ENCODE measurements at regions not wholly inside any gene's neighbourhood (a gene's known extent, or its start where the extent isn't known, plus 50 kb on each side); places are given as distances from the start of the nearest gene placed in this dataset.

DNA sequence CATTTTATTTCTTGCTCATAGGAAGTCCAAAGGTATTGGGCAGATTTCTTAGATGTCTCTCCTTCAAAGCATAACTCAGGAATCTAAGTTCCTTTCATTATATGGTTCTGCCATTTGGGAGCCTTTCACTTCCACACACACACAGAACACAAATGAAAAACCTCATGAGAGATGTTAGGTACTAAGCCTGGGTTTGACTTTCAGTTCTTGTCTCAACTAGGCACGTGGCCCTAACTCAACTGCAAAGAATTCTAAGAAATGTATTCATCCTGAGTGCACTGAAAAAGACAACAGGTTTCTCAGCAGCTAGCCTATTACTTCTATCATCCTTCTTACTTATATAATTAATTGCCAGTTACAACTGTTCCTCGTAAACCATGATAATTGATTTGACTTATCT, 190.0 kb upstream of the SAMSN1 start:
- CTCF ChIA-PET: no interaction called here

GRCh38 chr21:14734833-14735232, 188.7 kb upstream of the SAMSN1 start:
- Histone ChIP-seq H3K36me3 (ENCODE audit: control insufficient read depth, insufficient read depth, low read length) (no peaks in the 10 kb centered on the region), H3K27me3 (ENCODE audit: control insufficient read depth, insufficient read depth, low read length) (no peaks in the 10 kb centered on the region), H3K4me3 (ENCODE audit: low read depth, low read length) (no peak overlapping the region)
- DNase-seq (ENCODE audit: low read depth): no peak
- POLR2A ChIA-PET: no interaction called here
- TF ChIP-seq CTCF (IDR thresholded peaks at IDR 0.05; ENCODE audit: insufficient read depth, low read depth, low read length): no peak
- CTCF ChIA-PET: no interaction called here

More for the DNA sequence above, 190.0 kb upstream of the SAMSN1 start:
- no peak for DNase-seq (ENCODE audit: low read depth)
- TF ChIP-seq CTCF (IDR thresholded peaks at IDR 0.05; ENCODE audit: insufficient read depth, low read depth, low read length): no peak
- Histone ChIP-seq H3K36me3 (ENCODE audit: control insufficient read depth, insufficient read depth, low read length) (no peaks in the 10 kb centered on the region), H3K27me3 (ENCODE audit: control insufficient read depth, insufficient read depth, low read length) (no peaks in the 10 kb centered on the region), H3K4me3 (ENCODE audit: low read depth, low read length) (no peak overlapping the region)
- POLR2A ChIA-PET: no interaction called here

DNA sequence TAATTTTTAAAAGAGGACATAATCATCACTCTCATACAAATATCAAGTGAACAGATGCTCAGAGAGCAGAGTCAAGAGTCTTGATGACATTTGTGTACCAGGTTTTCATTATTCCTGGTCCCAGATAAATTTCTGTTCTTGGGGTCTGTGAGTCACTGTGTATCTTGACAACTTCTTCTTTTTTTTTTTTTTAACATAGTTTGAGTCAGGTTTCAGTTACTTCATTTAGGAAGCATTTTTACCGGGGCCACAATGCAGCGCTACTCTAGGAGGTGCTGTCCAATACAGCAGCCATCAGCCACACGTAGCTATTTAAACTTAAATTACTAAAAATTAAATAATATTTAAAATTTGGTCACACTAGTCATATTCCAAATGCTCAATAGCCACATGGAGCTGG, 188.1 kb upstream of the SAMSN1 start:
- ChIA-PET CTCF (no interaction called here), POLR2A (no interaction called here)

GRCh38 chr21:14725219-14725618, 179.1 kb upstream of the SAMSN1 start:
- no peak overlapping the region for H3K4me3 ChIP-seq (ENCODE audit: low read depth, low read length)
- no peaks in the 10 kb centered on the region for H3K36me3 ChIP-seq (ENCODE audit: control insufficient read depth, insufficient read depth, low read length)
- H3K27me3 ChIP-seq (ENCODE audit: control insufficient read depth, insufficient read depth, low read length): no peaks in the 10 kb centered on the region
- DNase-seq (ENCODE audit: low read depth): no peak
- TF ChIP-seq CTCF (IDR thresholded peaks at IDR 0.05; ENCODE audit: insufficient read depth, low read depth, low read length): no peak
- ChIA-PET CTCF (no interaction called here), POLR2A (no interaction called here)

More for the DNA sequence above, 188.1 kb upstream of the SAMSN1 start:
- no peak for TF ChIP-seq CTCF (IDR thresholded peaks at IDR 0.05; ENCODE audit: insufficient read depth, low read depth, low read length)
- no peaks in the 10 kb centered on the region for H3K27me3 ChIP-seq (ENCODE audit: control insufficient read depth, insufficient read depth, low read length)
- H3K36me3 ChIP-seq (ENCODE audit: control insufficient read depth, insufficient read depth, low read length): no peaks in the 10 kb centered on the region
- DNase-seq (ENCODE audit: low read depth): no peak
- no peak overlapping the region for H3K4me3 ChIP-seq (ENCODE audit: low read depth, low read length)

DNA sequence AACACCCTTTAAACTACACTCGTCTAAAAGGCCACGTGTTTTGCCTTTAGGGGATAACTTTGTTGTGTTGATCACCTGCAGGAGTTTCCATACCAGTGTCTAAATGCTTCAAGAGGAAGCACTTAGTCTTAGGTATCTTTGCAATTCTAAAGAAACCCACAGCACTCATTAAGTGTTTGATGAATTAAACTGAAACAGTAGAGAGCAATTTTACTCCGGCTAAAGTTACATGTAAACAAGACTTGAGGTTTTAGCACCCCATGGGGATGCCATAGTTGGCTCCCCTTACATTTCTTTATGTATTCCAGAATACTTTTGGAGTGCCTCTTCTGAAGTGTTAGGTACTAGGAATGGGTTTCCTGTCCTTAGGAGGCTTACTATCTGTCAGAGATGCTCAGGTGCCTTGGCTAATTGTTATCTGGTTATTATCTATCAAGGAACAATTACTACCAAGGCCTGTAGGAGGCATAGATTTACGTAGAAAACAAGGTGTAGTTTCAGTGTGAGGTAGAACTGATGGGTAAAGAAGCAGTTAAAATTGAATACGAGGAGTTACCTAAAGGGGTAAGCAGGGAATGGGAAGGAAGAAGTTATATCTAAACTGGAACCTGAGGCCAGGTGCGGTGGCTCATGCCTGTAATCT, 176.8 kb upstream of the SAMSN1 start:
- POLR2A ChIA-PET: no interaction called here
- Histone ChIP-seq H3K27me3 (ENCODE audit: control insufficient read depth, insufficient read depth, low read length) (no peaks in the 10 kb centered on the region), H3K4me3 (ENCODE audit: low read depth, low read length) (no peak overlapping the region), H3K36me3 (ENCODE audit: control insufficient read depth, insufficient read depth, low read length) (no peaks in the 10 kb centered on the region)
- TF ChIP-seq CTCF (IDR thresholded peaks at IDR 0.05; ENCODE audit: insufficient read depth, low read depth, low read length): no peak
- no peak for DNase-seq (ENCODE audit: low read depth)
- CTCF ChIA-PET: no interaction called here
